ENCODE measurements at regions not wholly inside any gene's neighbourhood (a gene's known extent, or its start where the extent isn't known, plus 50 kb on each side); places are given as distances from the start of the nearest gene placed in this dataset.
"Not testable (repeated sequence)": the region's sequence is repeated elsewhere in the genome, so short reads cannot be mapped to it uniquely, and the experiment has no call there.

GRCh38 chr11:7143908-7144307, 55.1 kb downstream of the RBMXL2 start:
- DNase-seq, result peak; percentile 41

GRCh38 chr11:7150104-7150503, 61.3 kb downstream of the RBMXL2 start:
- DNase-seq, result not testable (repeated sequence)

DNA sequence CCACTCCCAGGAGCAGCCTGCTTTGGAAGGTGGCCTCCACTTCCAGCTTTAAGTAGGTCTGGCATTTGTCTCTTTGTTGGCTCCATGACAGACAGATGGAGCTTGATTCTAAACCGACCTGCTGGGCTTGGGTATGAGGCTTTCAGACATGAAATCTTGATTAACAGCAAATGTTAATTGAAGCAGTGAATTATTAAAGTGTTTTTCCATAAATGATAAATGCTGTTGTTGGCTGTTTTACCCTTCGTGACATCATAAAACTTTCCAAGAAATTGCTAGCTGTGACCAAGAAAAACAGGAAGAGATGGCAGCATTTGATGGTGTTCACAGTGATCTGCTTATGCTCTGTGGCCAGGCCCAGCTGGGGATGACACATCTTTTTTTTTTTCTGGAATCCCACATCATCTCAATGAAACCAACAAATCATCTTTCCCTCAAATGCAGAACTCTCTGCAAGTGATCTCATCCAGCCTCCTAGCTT, 66.1 kb downstream of the RBMXL2 start:
- DNase-seq, result no peak

DNA sequence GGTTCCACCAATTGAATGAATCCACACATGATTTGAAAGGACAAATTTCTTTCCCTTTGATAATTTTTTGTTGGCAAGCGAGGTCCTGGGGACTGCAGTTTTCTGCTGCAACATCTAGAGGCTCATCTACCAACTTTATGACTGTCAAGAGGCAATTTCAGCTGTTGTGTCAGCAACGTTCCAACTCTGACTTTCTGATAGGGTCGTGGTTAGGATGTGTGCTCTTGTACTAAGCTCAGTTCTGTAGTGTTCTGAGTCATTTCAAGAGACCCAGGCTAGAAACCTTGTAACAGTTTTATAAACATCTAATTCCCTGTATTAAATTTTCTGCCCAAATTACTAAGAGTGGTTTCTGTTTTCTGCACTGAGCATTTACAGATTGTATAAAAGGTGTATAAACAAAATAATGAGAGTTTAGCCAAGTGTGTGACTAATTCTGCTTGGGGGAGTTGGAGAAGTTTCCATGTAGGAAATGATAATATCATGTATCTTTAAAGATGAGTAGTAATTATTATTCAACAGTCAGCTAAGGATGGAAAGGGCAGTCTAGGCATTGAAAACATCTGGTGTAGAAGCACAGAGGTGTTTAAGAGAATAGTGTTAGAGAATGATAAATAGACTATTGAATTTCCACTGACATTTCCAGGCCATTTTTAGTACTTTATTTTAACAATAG, 72.2 kb downstream of the RBMXL2 start:
- no peak for DNase-seq

GRCh38 chr11:7165911-7166310, 77.1 kb downstream of the RBMXL2 start:
- DNase-seq, result no peak

GRCh38 chr11:7167976-7168740, 79.4 kb downstream of the RBMXL2 start:
- DNase-seq, result no peak

- no peak for DNase-seq
Measured at GRCh38 chr11:7168741-7168990, 79.9 kb downstream of the RBMXL2 start.

GRCh38 chr11:7170431-7170830, 81.3 kb upstream of the SYT9 start:
- no peak for DNase-seq

GRCh38 chr11:7175007-7175406, 76.7 kb upstream of the SYT9 start:
- DNase-seq, result no peak

DNA sequence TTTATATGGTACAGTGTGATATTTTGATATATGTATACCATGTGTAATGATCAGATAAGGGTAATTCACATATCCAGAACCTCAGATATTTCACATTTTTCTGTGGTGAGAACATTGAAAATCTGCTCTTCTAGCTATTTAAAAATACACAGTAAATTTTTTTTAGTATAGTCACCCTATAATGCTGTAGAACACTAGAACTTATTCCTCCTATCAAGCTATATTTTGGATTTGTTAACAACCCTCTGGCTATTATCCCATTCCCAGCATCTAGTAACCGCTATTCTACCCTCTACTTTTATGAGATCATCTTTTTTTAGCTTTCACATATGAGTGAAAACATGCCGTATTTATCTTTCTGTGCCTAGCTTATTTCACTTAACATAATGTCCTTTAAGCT, 65.5 kb upstream of the SYT9 start:
- no peak for DNase-seq

DNA sequence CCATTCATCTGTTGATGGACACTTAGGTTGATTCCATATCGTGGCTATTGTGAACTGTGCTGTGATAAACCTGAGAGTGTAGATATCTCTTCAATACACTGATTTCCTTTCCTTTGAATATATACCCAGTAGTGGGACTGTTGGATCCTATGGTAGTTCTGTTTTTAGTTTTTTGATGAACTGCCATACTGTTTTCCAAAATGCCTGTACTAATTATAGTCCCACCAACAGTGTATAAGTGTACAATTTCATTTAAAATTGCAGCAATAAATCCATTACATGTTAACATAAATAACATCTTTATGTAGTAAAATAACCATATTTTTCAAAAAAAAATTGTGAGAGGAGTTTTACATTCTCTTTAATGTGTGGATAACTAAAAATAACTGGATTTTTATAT, 65.0 kb upstream of the SYT9 start:
- no peak for DNase-seq

GRCh38 chr11:7192785-7193184, 58.9 kb upstream of the SYT9 start:
- DNase-seq, result not testable (repeated sequence)

DNA sequence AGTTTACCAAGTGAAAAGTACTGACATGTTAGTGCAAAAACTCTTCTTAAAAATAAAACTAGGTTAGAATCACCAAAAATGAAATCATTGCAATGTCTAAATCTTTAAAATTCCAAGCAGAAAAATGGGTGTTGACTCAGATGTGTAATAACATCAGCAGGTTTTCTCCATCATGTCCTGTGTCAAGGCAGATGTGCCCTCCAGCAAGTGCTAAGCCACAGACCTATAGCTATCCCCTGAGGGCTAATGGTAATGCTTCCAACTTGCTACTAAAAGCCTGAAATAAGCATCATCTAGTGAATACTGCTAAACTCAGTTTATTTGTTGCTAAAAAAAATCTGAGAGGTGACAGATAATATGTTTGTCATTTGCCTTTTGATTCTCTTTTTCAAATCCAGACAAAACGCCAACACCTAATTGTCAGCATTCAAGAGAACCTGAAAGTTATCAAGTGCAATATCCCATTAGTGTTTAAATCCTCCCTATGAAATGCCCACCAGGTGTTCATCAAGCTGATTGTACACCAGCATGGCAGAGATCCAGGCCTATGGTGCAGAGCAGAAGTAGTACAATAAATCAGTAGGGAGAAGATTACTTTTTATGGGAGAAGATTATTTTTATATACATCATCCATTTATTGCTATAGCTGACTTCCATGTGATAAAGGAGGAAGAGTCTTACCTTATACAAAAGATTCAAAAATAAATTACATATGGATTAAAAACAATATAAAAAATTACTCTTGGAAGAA, 55.1 kb upstream of the SYT9 start:
- DNase-seq, result no peak

DNA sequence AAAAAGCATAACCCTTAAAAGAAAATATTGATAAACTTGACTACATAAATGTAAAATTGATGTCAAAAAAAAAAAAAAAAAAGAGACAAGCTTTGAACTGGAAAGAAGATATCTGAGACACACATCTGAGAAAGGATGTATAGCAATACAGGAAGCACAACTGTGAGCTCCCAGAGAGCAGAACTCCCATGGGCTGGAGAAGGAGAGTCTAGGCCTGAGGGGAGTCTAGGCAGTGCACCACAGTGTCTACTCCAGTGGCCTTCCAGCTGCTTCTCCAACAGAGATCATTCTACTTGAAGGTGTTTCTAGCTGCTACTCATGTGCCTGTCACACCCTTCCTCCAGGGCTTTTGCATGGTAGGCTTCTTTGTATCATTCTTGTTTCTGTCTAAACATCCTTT, 54.2 kb upstream of the SYT9 start:
- no peak for DNase-seq
